GM23248 (cell line): ENCODE measurements at regions not wholly inside any gene's neighbourhood (a gene's known extent, or its start where the extent isn't known, plus 50 kb on each side); places are given as distances from the start of the nearest gene placed in this dataset.

Experiments
- DNase-seq: peaks from one replicate; pipeline ENCODE4 v3.0.0-alpha.2; 2015
- H2AFZ ChIP-seq: fragments of 200-600 bp; sonication (generic); 2 replicates; pipeline ENCODE4 v1.6.1; 2016; ENCODE audit warnings: antibody characterized with exemption
- H3F3A ChIP-seq: fragments of 200-600 bp; sonication (generic); 2 replicates; pipeline ENCODE4 v1.6.1; 2016; ENCODE audit warnings: mild to moderate bottlenecking, antibody characterized with exemption, mixed run types; ENCODE audit not compliant: insufficient read depth
- H3K27ac ChIP-seq: fragments of 200-600 bp; sonication (generic); 2 replicates; pipeline ENCODE4 v1.5.1; 2016; ENCODE audit warnings: mild to moderate bottlenecking
- H3K27me3 ChIP-seq: fragments of 200-600 bp; sonication (generic); replicated peaks from 2 replicates; pipeline ENCODE4 v1.6.1; 2016; ENCODE audit warnings: mild to moderate bottlenecking; ENCODE audit not compliant: insufficient read depth
- H3K36me3 ChIP-seq: fragments of 200-600 bp; sonication (generic); 2 replicates; pipeline ENCODE4 v1.6.1; 2016; ENCODE audit warnings: low read depth, mild to moderate bottlenecking
- H3K4me1 ChIP-seq: fragments of 200-600 bp; sonication (generic); 2 replicates; pipeline ENCODE4 v1.6.1; 2016; ENCODE audit warnings: mild to moderate bottlenecking; ENCODE audit not compliant: insufficient read depth
- H3K4me2 ChIP-seq: fragments of 200-600 bp; sonication (generic); one replicate; pipeline ENCODE4 v1.6.1; 2016; ENCODE audit warnings: mild to moderate bottlenecking; ENCODE audit not compliant: unreplicated experiment
- H3K4me3 ChIP-seq: fragments of 200-600 bp; sonication (generic); 2 replicates; pipeline ENCODE4 v1.5.1; 2016; ENCODE audit warnings: mild to moderate bottlenecking
- H3K79me2 ChIP-seq: fragments of 200-600 bp; sonication (generic); 2 replicates; pipeline ENCODE4 v1.6.1; 2016; ENCODE audit warnings: mild to moderate bottlenecking; ENCODE audit not compliant: insufficient read depth
- H3K9ac ChIP-seq: fragments of 200-600 bp; sonication (generic); 2 replicates; pipeline ENCODE4 v1.6.1; 2016; ENCODE audit warnings: mild to moderate bottlenecking
- H3K9me2 ChIP-seq: fragments of 200-600 bp; sonication (generic); 2 replicates; pipeline ENCODE4 v1.6.1; 2016; ENCODE audit warnings: mixed run types, mild to moderate bottlenecking, moderate library complexity; ENCODE audit not compliant: insufficient read depth
- H3K9me3 ChIP-seq: fragments of 200-600 bp; sonication (generic); one replicate; pipeline ENCODE4 v1.6.1; 2017; ENCODE audit warnings: low read depth
- H4K20me1 ChIP-seq: fragments of 200-600 bp; sonication (generic); 2 replicates; pipeline ENCODE4 v1.6.0; 2016; ENCODE audit not compliant: insufficient read depth
- EZH2 ChIP-seq: fragments of 200-600 bp; sonication (generic); IDR thresholded peaks from 2 replicates; pipeline ENCODE4 v1.6.1; 2018; ENCODE audit warnings: antibody characterized with exemption, mild to moderate bottlenecking; ENCODE audit not compliant: insufficient read depth, poor library complexity, severe bottlenecking
- EZH2phosphoT487 ChIP-seq: fragments of 200-600 bp; sonication (generic); IDR thresholded peaks from 2 replicates; pipeline ENCODE4 v1.6.1; 2018; ENCODE audit warnings: antibody characterized with exemption, moderate library complexity, mild to moderate bottlenecking, low read depth; ENCODE audit not compliant: insufficient read depth
- WGBS, 2 experiments: methylation state at CpG; one replicate each; pipeline ENCODE4 v1.1.6; 2015 to 2017; ENCODE audit warnings: low lambda C conversion rate in 2 of 2, low coverage in 1 of 2; ENCODE audit errors: missing lambda C conversion rate in 2 of 2; 5-methylcytosine and 5-hydroxymethylcytosine counted together
- in situ Hi-C: fragments of 300-500 bp; cut with MboI; formaldehyde crosslinking; loops from 2 replicates; pipeline ENCODE4 v1.15.0; 2020

GRCh38 chr17:64773836-64774761, 112.0 kb upstream of the SMURF2 start:
- H3K9ac ChIP-seq: no peak overlapping the region
- H2AFZ ChIP-seq: no peak overlapping the region
- H3K27me3 ChIP-seq: peaks cover 4% of the 10 kb centered on the region
- peak; percentile 60 for DNase-seq
- H3K4me3 ChIP-seq: no peak overlapping the region
- no peak overlapping the region for H3K27ac ChIP-seq
- 83 to 87% methylated on average over 18 of the region's 18 CpGs for WGBS, 2 experiments
- no peaks in the 10 kb centered on the region for H4K20me1 ChIP-seq
- H3K4me2 ChIP-seq: no peak overlapping the region
- no peaks in the 10 kb centered on the region for H3K79me2 ChIP-seq
- no peaks in the 10 kb centered on the region for H3F3A ChIP-seq
- H3K4me1 ChIP-seq: peaks cover 6% of the 10 kb centered on the region
- TF ChIP-seq EZH2phosphoT487 (no peak), EZH2 (no peak)
- no peaks in the 10 kb centered on the region for H3K9me3 ChIP-seq
- in situ Hi-C loops: no loop called here
- H3K36me3 ChIP-seq: no peaks in the 10 kb centered on the region
- no peaks in the 10 kb centered on the region for H3K9me2 ChIP-seq

DNA sequence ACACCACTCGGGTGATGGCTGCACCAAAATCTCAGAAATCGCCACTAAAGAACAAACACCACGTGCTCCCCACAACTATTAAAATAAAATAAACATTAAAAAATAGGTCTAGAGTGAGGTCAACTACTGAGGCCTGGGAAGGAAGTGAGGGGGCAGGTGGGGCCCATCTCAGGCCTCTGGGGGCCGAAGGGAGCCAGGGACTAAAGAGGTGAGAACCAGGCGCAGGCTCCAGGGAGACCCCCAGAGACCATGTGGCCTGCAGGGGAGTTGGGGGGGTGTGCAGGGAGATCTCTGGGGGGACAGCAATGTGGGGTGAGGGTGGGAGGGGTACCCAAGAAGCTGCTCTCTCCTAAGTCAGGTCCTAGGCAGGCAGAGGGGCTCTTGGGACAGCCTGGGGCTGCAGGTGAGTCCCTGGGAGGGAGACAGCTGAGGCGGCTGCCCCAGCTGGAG, 111.3 kb upstream of the SMURF2 start:
- Histone ChIP-seq H3K79me2 (no peaks in the 10 kb centered on the region), H3K4me2 (no peak overlapping the region), H3K9ac (no peak overlapping the region), H4K20me1 (no peaks in the 10 kb centered on the region), H3K4me3 (no peak overlapping the region), H3K9me3 (no peaks in the 10 kb centered on the region), H3K27me3 (no peaks in the 10 kb centered on the region; the same call in 1 of the 2 replicates), H3F3A (no peaks in the 10 kb centered on the region), H2AFZ (no peak overlapping the region), H3K36me3 (no peaks in the 10 kb centered on the region), H3K27ac (no peak overlapping the region), H3K9me2 (no peaks in the 10 kb centered on the region), H3K4me1 (peaks cover 6% of the 10 kb centered on the region; the same call in 1 of the 2 replicates)
- 93 to 97% methylated on average over 4 to 6 of the region's 6 CpGs for WGBS, 2 experiments
- in situ Hi-C loops: no loop called here
- TF ChIP-seq EZH2: no peak
- no peak for TF ChIP-seq EZH2phosphoT487
- no peak for DNase-seq

DNA sequence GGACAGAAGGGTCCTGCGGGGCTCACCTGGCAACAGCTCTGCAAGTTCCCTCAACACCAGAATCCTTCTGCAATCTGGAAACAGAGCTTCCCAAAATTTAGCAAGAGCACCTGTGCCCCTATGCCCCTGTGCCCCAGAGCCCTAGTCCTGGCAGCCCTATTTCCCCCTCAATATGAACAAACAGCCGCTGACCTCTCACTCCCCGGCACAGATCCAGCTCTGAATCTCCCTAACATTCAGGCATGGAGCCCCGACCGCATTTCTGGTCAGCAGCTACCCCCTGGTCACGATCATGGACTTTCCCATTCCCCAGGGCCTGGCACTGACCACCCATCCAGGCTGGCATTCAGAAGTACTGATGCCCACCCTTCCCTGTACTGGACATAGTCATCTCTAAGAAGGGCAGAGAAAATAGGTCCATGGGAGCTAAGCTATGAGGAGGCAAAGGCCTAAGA, 110.8 kb upstream of the SMURF2 start:
- H3K9me3 ChIP-seq: no peaks in the 10 kb centered on the region
- H3K9me2 ChIP-seq: no peaks in the 10 kb centered on the region
- H3F3A ChIP-seq: no peaks in the 10 kb centered on the region
- H4K20me1 ChIP-seq: no peaks in the 10 kb centered on the region
- no peaks in the 10 kb centered on the region for H3K36me3 ChIP-seq
- no peak for TF ChIP-seq EZH2phosphoT487
- no peak for TF ChIP-seq EZH2
- no peaks in the 10 kb centered on the region; the same call in 1 of the 2 replicates for H3K27me3 ChIP-seq
- 100% methylated on average over 6 of the region's 6 CpGs for WGBS, 2 experiments
- DNase-seq: no peak
- no peak overlapping the region for H3K27ac ChIP-seq
- no peaks in the 10 kb centered on the region for H3K79me2 ChIP-seq
- no peak overlapping the region for H3K4me2 ChIP-seq
- H2AFZ ChIP-seq: no peak overlapping the region
- H3K9ac ChIP-seq: no peak overlapping the region
- in situ Hi-C loops: no loop called here
- H3K4me3 ChIP-seq: no peak overlapping the region
- peaks cover 6% of the 10 kb centered on the region; the same call in 1 of the 2 replicates for H3K4me1 ChIP-seq

- Histone ChIP-seq H3K36me3 (no peaks in the 10 kb centered on the region), H3K4me3 (no peak overlapping the region), H3K9me2 (no peaks in the 10 kb centered on the region), H3K27me3 (no peaks in the 10 kb centered on the region), H3K79me2 (no peaks in the 10 kb centered on the region), H3K27ac (no peak overlapping the region), H4K20me1 (no peaks in the 10 kb centered on the region), H3K9ac (no peak overlapping the region), H3K4me2 (no peak overlapping the region), H3K4me1 (peaks cover 2% of the 10 kb centered on the region; the same call in 1 of the 2 replicates), H3K9me3 (no peaks in the 10 kb centered on the region), H2AFZ (no peak overlapping the region), H3F3A (no peaks in the 10 kb centered on the region)
- WGBS, 2 experiments: 90 to 94% methylated on average over 5 of the region's 5 CpGs
- DNase-seq: no peak
- in situ Hi-C loops: no loop called here
- TF ChIP-seq EZH2: no peak
- TF ChIP-seq EZH2phosphoT487: no peak
Measured at GRCh38 chr17:64771980-64772844, 110.1 kb upstream of the SMURF2 start.
